GM12872 (cell line): ENCODE measurements at regions not wholly inside any gene's neighbourhood (a gene's known extent, or its start where the extent isn't known, plus 50 kb on each side); places are given as distances from the start of the nearest gene placed in this dataset.

Experiments used
- TF ChIP-seq, protein P1 (sequence below): IDR thresholded peaks from 3 replicates; pipeline ENCODE4 v1.5.1; 2011; ENCODE audit warnings: low read depth, mild to moderate bottlenecking, low read length, moderate library complexity; ENCODE audit not compliant: insufficient read depth

GRCh38 chr15:87419344-87419743, 837.2 kb downstream of the NTRK3 start:
- TF ChIP-seq, protein P1, sequence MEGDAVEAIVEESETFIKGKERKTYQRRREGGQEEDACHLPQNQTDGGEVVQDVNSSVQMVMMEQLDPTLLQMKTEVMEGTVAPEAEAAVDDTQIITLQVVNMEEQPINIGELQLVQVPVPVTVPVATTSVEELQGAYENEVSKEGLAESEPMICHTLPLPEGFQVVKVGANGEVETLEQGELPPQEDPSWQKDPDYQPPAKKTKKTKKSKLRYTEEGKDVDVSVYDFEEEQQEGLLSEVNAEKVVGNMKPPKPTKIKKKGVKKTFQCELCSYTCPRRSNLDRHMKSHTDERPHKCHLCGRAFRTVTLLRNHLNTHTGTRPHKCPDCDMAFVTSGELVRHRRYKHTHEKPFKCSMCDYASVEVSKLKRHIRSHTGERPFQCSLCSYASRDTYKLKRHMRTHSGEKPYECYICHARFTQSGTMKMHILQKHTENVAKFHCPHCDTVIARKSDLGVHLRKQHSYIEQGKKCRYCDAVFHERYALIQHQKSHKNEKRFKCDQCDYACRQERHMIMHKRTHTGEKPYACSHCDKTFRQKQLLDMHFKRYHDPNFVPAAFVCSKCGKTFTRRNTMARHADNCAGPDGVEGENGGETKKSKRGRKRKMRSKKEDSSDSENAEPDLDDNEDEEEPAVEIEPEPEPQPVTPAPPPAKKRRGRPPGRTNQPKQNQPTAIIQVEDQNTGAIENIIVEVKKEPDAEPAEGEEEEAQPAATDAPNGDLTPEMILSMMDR = no peak

- TF ChIP-seq, protein P1 = no peak
These were observed 839.8 kb downstream of the NTRK3 start for GRCh38 chr15:87416591-87417257.

GRCh38 chr15:87408902-87409301, 847.6 kb downstream of the NTRK3 start:
- TF ChIP-seq, protein P1 = no peak

DNA sequence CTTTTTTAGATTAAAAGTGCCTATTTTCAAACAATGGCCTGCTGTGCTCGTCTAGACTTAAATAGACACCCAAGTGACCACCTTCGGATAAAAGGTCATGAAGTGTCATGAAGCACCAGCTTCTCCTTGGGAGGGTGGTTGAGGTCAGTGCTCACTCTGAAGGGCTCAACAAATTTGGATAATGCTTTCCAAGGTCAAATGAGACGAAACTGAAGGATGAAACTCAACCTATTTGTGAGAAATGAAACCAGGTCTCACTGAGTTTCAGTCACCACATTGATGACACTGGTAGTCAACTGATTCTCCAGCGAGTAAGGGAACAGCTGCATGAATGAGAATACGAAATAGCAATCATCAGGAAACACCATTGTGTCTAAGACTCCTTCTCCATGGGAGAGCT, 852.6 kb downstream of the NTRK3 start:
- TF ChIP-seq, protein P1 = no peak

GRCh38 chr15:87401973-87402372, 854.6 kb downstream of the NTRK3 start:
- TF ChIP-seq, protein P1 = no peak

DNA sequence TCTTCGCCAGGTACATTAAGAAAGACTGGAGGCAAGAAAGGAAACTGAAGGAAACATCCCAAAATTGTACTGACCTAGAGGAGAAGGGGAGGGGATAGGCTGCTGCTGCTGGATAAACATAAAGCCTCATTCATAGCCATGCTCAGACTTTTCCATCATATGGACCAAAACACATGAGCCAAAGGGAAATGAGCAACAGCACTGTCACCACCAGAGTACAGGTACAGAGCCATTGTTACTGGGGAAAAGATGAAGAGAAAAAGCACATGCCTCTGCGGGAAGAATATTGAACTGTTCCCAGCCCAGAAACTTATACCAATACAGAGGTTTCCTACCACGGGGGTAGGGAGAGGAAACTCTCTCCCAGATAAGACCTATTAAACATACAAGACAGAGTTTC, 861.9 kb downstream of the NTRK3 start:
- TF ChIP-seq, protein P1 = no peak

DNA sequence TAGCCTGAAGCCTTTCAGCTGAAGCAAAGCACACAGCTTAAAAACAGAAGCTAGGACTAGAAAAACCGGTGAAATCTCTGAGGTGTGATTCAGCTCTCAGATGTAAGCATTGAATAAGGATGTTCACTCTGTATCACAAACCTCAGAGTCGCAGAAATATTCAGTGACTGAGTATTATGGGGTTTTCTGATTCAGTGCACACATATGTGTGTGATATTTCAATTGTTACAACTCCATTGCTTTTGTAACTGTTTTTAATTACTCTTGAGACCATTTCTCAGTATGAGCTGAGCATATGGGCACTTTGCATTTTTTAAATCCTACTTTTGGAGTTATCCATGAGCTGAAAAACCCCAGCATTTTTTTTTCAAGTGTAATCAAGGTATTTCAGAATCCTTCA, 868.8 kb downstream of the NTRK3 start:
- TF ChIP-seq, protein P1 = no peak
